B cell (primary cell): ENCODE measurements at regions not wholly inside any gene's neighbourhood (a gene's known extent, or its start where the extent isn't known, plus 50 kb on each side); places are given as distances from the start of the nearest gene placed in this dataset.

Experiments
- EZH2 ChIP-seq: IDR thresholded peaks from 2 replicates; pipeline ENCODE4 v1.6.1; 2012; ENCODE audit warnings: borderline replicate concordance, low read depth, mild to moderate bottlenecking, moderate library complexity, low read length; ENCODE audit not compliant: insufficient read depth, poor library complexity, severe bottlenecking
- TF ChIP-seq, protein P1 (sequence below): fragments of 200-600 bp; IDR thresholded peaks from one replicate; pipeline ENCODE4 v1.8.0; 2022; ENCODE audit warnings: antibody characterized with exemption, mild to moderate bottlenecking

DNA sequence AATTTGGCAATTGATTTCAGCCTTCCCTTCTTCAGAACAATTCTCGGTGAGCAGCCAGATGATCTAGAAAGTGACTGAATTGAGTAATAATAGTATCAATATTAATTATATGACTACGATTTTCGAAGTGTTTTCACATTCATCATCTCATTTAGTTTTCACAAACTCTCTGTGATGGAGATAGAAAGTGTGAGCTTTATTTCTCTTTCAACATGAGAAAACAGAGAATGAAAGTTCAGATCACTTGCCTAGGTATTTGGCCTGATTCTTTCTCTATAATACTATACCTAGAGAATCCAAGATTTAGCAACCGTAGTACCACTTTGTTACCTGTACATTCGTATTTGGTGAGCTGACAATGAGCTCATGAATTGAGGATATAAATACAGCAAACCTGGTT, 739.2 kb upstream of the NR2F2 start:
- TF ChIP-seq, protein P1, sequence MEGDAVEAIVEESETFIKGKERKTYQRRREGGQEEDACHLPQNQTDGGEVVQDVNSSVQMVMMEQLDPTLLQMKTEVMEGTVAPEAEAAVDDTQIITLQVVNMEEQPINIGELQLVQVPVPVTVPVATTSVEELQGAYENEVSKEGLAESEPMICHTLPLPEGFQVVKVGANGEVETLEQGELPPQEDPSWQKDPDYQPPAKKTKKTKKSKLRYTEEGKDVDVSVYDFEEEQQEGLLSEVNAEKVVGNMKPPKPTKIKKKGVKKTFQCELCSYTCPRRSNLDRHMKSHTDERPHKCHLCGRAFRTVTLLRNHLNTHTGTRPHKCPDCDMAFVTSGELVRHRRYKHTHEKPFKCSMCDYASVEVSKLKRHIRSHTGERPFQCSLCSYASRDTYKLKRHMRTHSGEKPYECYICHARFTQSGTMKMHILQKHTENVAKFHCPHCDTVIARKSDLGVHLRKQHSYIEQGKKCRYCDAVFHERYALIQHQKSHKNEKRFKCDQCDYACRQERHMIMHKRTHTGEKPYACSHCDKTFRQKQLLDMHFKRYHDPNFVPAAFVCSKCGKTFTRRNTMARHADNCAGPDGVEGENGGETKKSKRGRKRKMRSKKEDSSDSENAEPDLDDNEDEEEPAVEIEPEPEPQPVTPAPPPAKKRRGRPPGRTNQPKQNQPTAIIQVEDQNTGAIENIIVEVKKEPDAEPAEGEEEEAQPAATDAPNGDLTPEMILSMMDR: no peak
- no peak for TF ChIP-seq EZH2
